HG03354 (cell line): ENCODE measurements at regions not wholly inside any gene's neighbourhood (a gene's known extent, or its start where the extent isn't known, plus 50 kb on each side); places are given as distances from the start of the nearest gene placed in this dataset.

ENCODE experiments used
- ATAC-seq: cut with Tn5 transposase; IDR thresholded peaks from one replicate; pipeline ENCODE4 v1.9.1; 2021; ENCODE audit warnings: mild to moderate bottlenecking; ENCODE audit not compliant: unreplicated experiment, poor library complexity, severe bottlenecking

DNA sequence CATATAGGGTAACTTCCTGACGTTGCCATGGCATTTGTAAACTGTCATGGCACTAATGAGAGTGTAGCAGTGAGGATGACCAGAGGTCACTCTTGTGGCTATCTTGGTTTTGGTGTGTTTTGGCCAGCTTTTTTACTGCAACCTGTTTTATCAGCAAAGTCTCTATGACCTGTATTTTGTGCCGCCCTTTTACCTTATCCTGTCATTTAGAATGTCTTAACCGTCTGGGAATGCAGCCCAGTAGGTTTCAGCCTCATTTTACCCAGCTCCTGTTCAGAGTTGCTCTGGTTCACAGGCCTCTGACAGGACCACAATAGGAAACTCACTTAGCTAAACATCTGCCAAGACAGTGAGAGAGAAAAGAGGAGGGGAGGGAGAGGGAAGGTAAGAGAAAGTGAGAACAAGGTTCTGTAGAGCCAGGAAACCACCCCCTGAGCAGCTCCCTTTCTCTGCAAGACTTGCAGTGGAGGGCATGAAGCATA is 64.8 kb upstream of the PLEKHG3 start:
- peak; percentile 49 for ATAC-seq

DNA sequence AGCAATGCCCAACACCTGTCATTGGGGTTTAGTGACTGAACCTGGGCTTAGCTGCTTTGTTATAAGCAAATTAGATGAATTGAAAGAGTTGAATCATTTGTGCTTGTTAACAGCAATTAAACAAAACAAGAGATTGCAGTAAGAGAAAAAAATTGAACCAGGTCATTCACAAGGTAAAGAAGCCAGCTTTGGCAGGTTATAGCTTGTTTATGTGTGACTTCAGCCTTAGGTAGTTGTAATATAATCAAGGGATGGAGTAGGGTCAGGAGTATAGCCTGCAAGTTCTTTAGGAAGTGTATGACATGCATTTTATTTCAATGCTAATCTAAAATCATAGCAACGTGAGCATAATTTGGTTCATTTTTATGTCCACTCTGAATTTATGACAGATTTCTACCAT is 63.4 kb upstream of the PLEKHG3 start:
- ATAC-seq = no peak

DNA sequence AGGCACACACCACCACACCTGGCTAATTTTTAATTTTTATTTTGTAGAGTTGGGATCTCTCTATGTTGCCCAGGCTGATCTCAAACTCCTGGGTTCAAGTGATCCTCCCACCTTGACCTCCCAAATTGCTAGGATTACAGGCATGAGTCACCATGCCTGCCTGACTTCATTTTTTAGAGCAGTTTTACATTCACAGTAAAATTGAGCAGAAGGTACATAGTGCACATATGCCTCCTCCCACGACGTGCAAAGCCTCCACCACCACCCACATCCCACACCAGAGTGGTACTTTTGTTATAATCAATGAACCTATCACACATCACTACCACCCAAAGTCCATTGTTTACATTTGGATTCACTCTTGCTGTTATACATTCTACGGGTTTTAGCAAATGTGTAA is 62.5 kb upstream of the PLEKHG3 start:
- ATAC-seq = no peak

DNA sequence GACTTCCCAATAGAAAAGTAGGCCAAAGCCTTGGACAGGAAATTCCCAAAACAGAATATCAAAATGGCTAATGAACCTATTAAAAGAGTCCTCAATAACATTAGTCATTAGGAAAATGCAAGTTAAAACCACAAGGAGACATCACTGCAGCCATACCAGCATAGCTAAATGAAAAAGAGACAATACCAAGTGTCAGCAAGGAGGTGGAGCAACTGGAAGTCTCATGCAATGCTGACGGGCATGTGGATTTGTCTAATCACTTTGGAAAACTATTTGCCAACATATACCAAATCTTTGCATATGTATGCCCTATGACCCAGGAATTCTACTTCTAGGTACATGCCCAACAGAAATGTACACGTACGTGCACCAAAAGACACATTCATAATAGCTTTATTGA is 60.5 kb upstream of the PLEKHG3 start:
- no peak for ATAC-seq

DNA sequence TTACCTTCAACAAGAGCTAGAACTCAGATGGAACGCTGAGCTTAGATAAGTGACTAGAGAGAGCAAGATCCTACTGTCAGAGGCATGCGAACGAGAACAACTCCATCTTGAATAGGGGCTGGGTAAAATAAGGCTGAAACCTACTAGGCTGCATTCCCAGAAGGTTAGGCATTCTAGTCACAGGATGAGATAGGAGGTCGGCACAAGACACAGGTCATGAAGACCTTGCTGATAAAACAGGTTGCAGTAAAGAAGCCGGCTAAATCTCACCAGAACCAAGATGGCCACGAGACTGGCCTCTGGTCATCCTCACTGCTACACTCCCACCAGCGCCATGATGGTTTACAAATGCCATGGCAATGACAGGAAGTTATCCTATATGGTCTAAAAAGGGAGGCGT is 59.6 kb upstream of the PLEKHG3 start:
- no peak for ATAC-seq

DNA sequence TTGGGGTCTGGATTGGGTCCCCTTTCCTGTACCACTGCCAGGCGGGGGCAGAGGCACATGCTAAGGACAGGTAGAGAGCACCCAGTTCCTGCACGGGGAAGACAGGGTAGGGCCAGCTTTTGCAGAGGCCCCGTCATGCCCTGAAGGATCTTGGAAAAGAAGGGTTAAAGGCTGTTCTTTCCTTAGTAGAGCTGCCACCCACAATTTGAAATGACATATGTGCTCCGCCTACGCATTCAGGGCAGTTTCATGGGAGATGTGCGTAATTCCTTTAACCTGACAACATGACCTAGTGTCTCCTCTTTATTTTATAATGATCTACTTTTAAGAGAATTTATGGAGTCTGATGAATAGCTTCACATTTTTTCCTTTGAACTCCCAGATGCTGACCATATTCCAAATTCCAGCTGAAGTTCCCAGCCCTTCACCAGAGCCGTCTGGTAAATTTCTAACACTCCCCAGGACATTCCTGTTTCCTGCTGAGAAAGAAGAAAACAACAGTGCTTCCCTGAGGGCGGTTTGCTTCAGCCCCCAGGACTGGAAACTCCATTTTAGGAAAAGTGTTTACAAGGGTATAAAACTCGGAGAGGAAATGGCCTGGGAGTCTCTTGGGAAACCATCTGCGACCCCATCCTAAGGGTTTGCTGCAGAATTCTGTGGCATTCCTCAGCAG is 58.9 kb upstream of the PLEKHG3 start:
- no peak for ATAC-seq

DNA sequence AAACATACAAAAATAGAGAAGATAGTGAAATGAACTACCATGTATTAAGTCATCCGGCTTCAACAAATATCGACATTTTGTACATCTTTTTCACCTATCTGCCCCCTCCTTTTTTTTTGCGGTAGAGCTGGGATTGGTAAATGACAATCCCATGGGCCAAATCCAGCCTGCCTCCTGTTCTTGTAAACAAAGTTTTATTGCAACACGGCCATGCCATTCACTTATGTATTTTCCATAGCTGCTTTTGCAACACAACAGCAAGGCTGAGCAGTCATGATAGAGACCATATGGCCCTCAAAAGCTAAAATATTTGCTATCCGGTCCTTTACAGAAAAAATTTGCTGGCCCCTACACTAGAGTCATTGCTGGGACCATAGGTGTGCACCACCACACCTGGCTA is 58.1 kb upstream of the PLEKHG3 start:
- no peak for ATAC-seq

DNA sequence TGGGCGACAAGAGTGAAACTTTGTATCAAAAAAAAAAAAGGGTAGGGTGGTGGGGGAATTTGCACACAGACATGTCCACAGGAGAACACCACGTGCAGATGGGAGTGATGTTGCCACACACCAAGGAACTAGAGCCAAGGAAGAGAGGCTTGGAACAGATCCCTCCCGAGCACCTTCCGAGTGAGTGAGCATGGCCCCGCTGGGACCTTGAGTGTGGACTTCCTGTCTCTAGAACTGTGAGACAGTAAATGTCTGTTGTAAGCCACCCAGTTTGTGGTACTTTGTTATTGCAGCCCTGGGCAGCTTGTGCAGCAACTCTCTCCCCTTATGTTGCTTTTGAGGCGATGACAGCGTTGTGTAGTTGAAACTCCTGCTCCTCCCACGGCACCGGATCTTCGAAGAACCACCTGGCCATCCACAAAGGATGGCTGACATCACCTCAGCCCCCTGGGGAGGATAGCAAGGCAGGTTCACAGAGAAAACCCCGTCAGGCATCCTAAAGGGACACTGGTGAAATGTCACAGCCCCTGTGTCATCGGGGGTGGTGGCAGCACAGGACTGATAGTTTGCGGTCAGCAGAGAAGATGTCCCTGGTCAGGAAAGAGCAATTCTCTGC is 54.7 kb upstream of the PLEKHG3 start:
- ATAC-seq = no peak

DNA sequence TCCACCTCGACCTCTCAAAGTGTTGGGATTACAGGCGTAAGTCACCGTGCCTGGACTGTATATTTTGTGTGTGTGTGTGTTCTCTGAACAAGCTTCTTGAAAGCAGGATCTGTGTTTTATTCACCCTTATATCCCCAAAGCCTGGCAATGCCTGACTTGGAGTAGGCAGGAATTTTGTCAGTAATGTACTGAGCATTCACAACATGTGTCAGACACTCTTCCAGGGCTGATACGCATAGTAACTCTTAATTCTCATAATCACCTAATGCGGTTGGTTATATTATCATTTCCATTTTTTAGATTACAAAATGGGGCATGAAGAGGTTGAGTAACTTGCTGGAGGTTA is 50.4 kb upstream of the PLEKHG3 start:
- ATAC-seq = no peak

DNA sequence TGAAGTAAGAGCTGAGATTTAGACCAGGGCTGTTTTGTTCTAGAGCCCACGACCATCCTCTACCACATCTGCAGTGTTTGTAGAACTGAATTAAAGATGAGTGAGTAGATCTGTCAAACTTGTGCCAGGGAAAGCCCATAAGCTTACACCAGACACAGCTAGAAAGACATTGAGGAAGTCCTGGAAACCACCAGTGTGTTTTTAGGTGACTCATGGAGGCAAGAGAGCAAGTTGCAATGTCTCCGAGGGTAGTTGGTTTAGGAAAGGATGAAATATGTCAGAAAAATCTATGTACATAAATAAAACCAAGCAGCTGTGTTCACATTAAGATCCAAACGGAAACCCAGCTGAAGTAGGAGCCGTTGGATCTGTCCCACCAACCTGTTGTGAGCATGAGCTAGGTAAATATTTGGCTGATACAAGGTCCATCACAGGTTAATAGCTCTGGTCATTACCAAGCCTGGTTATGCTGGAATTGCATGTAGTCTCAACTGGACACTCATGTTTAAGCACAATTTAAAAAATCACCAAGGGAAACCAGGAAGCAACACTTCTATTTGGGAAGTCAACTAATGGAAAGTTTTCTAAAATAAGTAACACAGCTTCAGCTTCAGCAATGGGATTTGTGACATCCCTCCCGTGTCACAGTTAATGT is 49.9 kb upstream of the PLEKHG3 start:
- ATAC-seq = no peak
